HL-60/S4 treated with retinoic acid at 250 ng/mL for 4 days and 3 days (cell line): ENCODE measurements at regions not wholly inside any gene's neighbourhood (a gene's known extent, or its start where the extent isn't known, plus 50 kb on each side); places are given as distances from the start of the nearest gene placed in this dataset.
"Not testable (repeated sequence)": the region's sequence is repeated elsewhere in the genome, so short reads cannot be mapped to it uniquely, and the experiment has no call there.

Experiments
- in situ Hi-C: fragments of 300-500 bp; cut with MboI; formaldehyde crosslinking; loops from 2 replicates; pipeline ENCODE4 v1.7.0; 2022; ENCODE audit warnings: low sequenced_read_pairs

- in situ Hi-C loops: no loop called here
These were observed 431.3 kb upstream of the MDFIC2 start for GRCh38 chr3:70743754-70744153.

- in situ Hi-C loops: no loop called here
These were observed 429.6 kb upstream of the MDFIC2 start for GRCh38 chr3:70742081-70742480.

GRCh38 chr3:70740872-70741271, 428.4 kb upstream of the MDFIC2 start:
- in situ Hi-C loops: no loop called here

GRCh38 chr3:70740071-70740470, 427.6 kb upstream of the MDFIC2 start:
- in situ Hi-C loops: no loop called here

- in situ Hi-C loops: no loop called here
These were observed 425.8 kb upstream of the MDFIC2 start for GRCh38 chr3:70738291-70738681.

- in situ Hi-C loops: no loop called here
These were observed 425.3 kb upstream of the MDFIC2 start for GRCh38 chr3:70737666-70738290.

GRCh38 chr3:70736009-70736408, 423.6 kb upstream of the MDFIC2 start:
- in situ Hi-C loops: no loop called here

GRCh38 chr3:70734756-70735155, 422.3 kb upstream of the MDFIC2 start:
- in situ Hi-C loops: no loop called here

GRCh38 chr3:70731046-70731445, 418.6 kb upstream of the MDFIC2 start:
- in situ Hi-C loops: no loop called here

- in situ Hi-C loops: no loop called here
These were observed 417.4 kb upstream of the MDFIC2 start for GRCh38 chr3:70729845-70730244.

GRCh38 chr3:70728311-70728710, 415.9 kb upstream of the MDFIC2 start:
- in situ Hi-C loops: no loop called here

- in situ Hi-C loops: no loop called here
These were observed 414.5 kb upstream of the MDFIC2 start for GRCh38 chr3:70726961-70727360.

GRCh38 chr3:70726096-70726938, 413.9 kb upstream of the MDFIC2 start:
- in situ Hi-C loops: no loop called here

- in situ Hi-C loops: no loop called here
These were observed 409.6 kb upstream of the MDFIC2 start for GRCh38 chr3:70722018-70722417.

GRCh38 chr3:70716832-70717231, 404.4 kb upstream of the MDFIC2 start:
- in situ Hi-C loops: no loop called here

GRCh38 chr3:70712449-70713082, 400.1 kb upstream of the MDFIC2 start:
- in situ Hi-C loops: no loop called here

GRCh38 chr3:70703305-70704102, 391.1 kb upstream of the MDFIC2 start:
- in situ Hi-C loops: no loop called here

GRCh38 chr3:70702132-70702531, 389.7 kb upstream of the MDFIC2 start:
- in situ Hi-C loops: no loop called here

GRCh38 chr3:70684701-70685100, 372.3 kb upstream of the MDFIC2 start:
- in situ Hi-C loops: no loop called here

- in situ Hi-C loops: not testable (repeated sequence)
These were observed 363.4 kb upstream of the MDFIC2 start for GRCh38 chr3:70675810-70676209.
